Omental fat pad (tissue), 3 donors: ENCODE measurements at regions not wholly inside any gene's neighbourhood (a gene's known extent, or its start where the extent isn't known, plus 50 kb on each side); places are given as distances from the start of the nearest gene placed in this dataset.

Experiments used
- ATAC-seq: fragments of 150-250 bp; one replicate; pipeline ENCODE4 v1.9.1; 2016; ENCODE audit warnings: mild to moderate bottlenecking, moderate library complexity; ENCODE audit not compliant: low FRiP score
- DNase-seq: peaks from one replicate; pipeline ENCODE4 v3.0.0-alpha.2; 2019; ENCODE audit warnings: low spot score
- TF ChIP-seq, protein P1 (sequence below), 3 donors: fragments of 450-650 bp; IDR thresholded peaks; one replicate each; pipeline ENCODE4 v1.5.1; 2016 to 2017; ENCODE audit warnings: antibody characterized with exemption in 3 of 3, mild to moderate bottlenecking in 3 of 3, moderate library complexity in 2 of 3

DNA sequence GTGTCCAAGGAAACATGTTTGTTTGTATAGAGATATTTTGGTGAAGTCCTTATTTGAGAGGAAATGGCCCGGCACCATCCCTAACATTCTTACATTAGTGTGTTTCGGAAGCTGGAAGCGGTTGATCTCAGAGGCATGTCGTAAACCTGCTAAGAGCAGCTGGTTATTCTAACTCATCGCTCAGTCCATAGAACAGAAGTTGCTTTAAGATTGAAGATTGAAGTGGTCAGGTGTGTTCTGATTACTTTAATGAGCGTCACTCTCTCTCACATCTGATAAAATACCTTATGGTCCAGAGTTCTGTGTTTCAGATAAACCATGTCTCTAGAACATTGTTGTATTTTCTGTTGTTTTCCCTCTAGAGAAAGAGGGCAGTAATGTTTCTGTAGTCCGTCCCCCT is 60.2 kb upstream of the FLT1 start:
- DNase-seq (no peak), ATAC-seq (no peak)
- TF ChIP-seq, protein P1, sequence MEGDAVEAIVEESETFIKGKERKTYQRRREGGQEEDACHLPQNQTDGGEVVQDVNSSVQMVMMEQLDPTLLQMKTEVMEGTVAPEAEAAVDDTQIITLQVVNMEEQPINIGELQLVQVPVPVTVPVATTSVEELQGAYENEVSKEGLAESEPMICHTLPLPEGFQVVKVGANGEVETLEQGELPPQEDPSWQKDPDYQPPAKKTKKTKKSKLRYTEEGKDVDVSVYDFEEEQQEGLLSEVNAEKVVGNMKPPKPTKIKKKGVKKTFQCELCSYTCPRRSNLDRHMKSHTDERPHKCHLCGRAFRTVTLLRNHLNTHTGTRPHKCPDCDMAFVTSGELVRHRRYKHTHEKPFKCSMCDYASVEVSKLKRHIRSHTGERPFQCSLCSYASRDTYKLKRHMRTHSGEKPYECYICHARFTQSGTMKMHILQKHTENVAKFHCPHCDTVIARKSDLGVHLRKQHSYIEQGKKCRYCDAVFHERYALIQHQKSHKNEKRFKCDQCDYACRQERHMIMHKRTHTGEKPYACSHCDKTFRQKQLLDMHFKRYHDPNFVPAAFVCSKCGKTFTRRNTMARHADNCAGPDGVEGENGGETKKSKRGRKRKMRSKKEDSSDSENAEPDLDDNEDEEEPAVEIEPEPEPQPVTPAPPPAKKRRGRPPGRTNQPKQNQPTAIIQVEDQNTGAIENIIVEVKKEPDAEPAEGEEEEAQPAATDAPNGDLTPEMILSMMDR (IDR thresholded peaks at IDR 0.05): no peak

- DNase-seq: no peak
- TF ChIP-seq, protein P1 (IDR thresholded peaks at IDR 0.05): no peak
- ATAC-seq: no peak
Measured at GRCh38 chr13:28553971-28554370, 59.0 kb upstream of the FLT1 start.

- no peak for DNase-seq
- TF ChIP-seq, protein P1 (IDR thresholded peaks at IDR 0.05): no peak
- no peak for ATAC-seq
Measured at GRCh38 chr13:28552288-28552687, 57.4 kb upstream of the FLT1 start.

- DNase-seq (no peak), ATAC-seq (no peak)
- TF ChIP-seq, protein P1 (IDR thresholded peaks at IDR 0.05): no peak
Measured at GRCh38 chr13:28551498-28551895, 56.6 kb upstream of the FLT1 start.

DNA sequence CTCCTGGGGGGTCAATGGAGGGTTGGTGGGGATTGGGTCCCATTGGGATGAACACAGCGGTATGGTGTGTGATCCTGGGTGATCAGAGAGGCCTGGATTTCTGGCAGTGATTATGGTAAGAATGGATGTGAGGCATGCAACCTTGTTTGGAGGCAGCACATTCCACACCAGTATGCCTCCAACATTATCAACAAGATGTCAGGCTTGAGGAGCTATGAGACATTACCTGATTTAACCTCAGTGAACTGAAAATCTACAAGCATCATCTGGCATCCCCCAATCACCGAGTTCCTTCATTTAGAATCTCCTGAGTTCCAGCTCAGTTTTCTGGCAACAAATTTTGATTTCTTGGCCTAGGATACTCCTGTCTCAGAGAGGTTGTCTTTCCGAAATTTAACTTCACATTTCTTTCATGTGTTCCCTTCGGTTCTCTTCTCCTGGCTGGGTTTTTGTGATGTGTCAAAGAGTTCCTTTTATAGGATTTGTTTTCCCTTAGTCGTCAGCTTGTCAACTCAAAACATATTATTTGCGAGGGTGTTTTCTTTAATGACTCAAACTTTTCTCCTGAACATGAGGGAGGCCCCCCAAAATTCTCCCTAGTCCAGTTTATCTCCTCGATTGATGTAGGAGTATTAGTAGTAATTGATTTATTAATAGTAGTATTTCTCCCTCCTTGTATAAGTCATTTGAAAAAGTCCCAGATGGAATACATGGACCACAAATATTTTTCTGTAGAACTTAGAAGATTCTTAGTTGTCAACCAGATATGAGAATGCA is 56.0 kb upstream of the FLT1 start:
- no peak for ATAC-seq

DNA sequence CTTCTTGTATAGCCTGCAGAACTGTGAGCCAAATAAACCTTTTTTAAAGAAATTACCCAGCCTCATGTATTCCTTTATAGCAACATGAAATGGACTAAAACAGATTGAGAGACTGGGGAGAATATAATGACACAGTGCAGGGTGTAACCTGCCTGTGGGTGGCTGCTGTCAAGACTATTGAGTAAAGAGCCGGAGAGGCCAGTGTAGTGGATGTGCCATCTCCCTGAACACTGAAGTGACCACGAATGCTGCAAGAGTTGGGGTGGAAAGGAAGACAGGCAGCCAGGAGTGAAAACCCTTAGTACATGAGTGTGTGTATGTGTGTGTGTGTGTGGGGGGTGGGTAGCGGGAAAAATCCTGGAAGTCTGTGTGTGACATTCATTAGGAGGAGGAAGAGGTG is 55.2 kb upstream of the FLT1 start:
- TF ChIP-seq, protein P1 (IDR thresholded peaks at IDR 0.05): no peak
- DNase-seq (no peak), ATAC-seq (no peak)

More for the DNA sequence above, 56.0 kb upstream of the FLT1 start:
- no peak for DNase-seq
- TF ChIP-seq, protein P1 (IDR thresholded peaks at IDR 0.05): no peak

- TF ChIP-seq, protein P1 (IDR thresholded peaks at IDR 0.05): no peak
- DNase-seq (no peak), ATAC-seq (no peak)
Measured at GRCh38 chr13:28548872-28549271, 53.9 kb upstream of the FLT1 start.
